Activated CD4-positive, alpha-beta memory T cell treated with anti-CD3 and anti-CD28 coated beads, Interleukin-2, amount 10 ng/mL, durations not matched to agents 7 days and 5 days (primary cell): ENCODE measurements at regions not wholly inside any gene's neighbourhood (a gene's known extent, or its start where the extent isn't known, plus 50 kb on each side); places are given as distances from the start of the nearest gene placed in this dataset.

Source experiments
- CTCF ChIA-PET: fragments of 350-600 bp; sonication (Branson Sonifier 250); formaldehyde crosslinking; loops from one replicate; lab custom pipeline; 2021; ENCODE audit warnings: antibody characterized with exemption, inconsistent platforms; lab: Charles Lee
- POLR2A ChIA-PET: fragments of 350-600 bp; sonication (Branson Sonifier 250); formaldehyde crosslinking; loops from one replicate; lab custom pipeline; 2021; ENCODE audit warnings: antibody characterized with exemption; lab: Charles Lee
- DNase-seq: peaks from one replicate; pipeline ENCODE4 v3.0.0-alpha.2; 2020
- H3K27ac Mint-ChIP-seq: one replicate; pipeline ENCODE4 v1.8.0; 2021; ENCODE audit warnings: mild to moderate bottlenecking, mixed read lengths
- H3K27me3 Mint-ChIP-seq: one replicate; pipeline ENCODE4 v1.8.0; 2021; ENCODE audit warnings: mixed read lengths
- H3K36me3 Mint-ChIP-seq: one replicate; pipeline ENCODE4 v1.8.0; 2021; ENCODE audit warnings: low read depth, mixed read lengths
- H3K4me1 Mint-ChIP-seq: one replicate; pipeline ENCODE4 v1.8.0; 2021; ENCODE audit warnings: mixed read lengths
- H3K4me3 Mint-ChIP-seq: one replicate; pipeline ENCODE4 v1.8.0; 2021; ENCODE audit warnings: mild to moderate bottlenecking, mixed read lengths
- H3K9me3 Mint-ChIP-seq: one replicate; pipeline ENCODE4 v1.8.0; 2021; ENCODE audit warnings: mixed read lengths

DNA sequence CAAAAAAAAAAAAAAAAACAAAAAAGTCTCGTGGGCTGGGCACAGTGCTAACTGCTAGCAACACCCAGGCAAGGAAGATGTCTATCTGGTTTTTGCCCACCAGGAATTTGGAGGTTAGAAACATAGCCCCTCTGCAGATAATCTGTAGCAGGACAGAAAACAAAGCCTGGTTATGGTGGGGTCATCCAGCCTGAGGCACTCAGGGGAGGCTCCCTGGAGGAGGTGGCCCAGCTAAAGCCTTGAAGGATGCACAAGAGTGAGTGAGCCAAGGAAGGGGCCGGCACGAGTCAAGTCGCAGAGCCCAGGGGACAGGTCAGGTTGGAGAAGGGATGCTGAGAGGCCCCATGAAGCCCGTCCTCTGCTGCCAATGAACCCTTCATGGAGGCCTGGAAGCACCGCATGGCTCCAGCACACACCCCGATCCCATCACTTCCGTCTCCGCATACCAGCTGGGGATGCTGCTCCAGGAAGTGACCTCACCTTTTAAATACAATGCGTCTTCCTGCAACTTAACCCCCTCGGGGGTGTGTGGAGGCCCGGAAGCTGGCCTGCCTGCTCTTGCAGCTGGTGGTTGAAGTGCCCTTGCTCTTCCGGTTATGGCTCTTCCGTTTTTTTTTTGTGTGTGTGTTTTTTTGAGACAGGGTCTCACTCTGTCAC is 86.5 kb downstream of the ENGASE start:
- ChIA-PET CTCF (interaction anchor here (0.6 to 1.1 kb wide), 2 partner anchors 74 to 585 kb away, joined by 3 read pairs; no protein-coding TSS in a partner anchor), POLR2A (no interaction called here)
- Mint-ChIP-seq H3K27me3 (no peaks in the 10 kb centered on the region), H3K4me1 (peaks cover 11% of the 10 kb centered on the region), H3K9me3 (no peaks in the 10 kb centered on the region), H3K27ac (peak overlapping the region; percentile 56), H3K36me3 (no peaks in the 10 kb centered on the region), H3K4me3 (no peak overlapping the region)
- peak; percentile 60 for DNase-seq

- Mint-ChIP-seq H3K4me3 (no peak overlapping the region), H3K27ac (no peak overlapping the region), H3K27me3 (no peaks in the 10 kb centered on the region), H3K9me3 (no peaks in the 10 kb centered on the region), H3K36me3 (no peaks in the 10 kb centered on the region), H3K4me1 (peaks cover 11% of the 10 kb centered on the region)
- POLR2A ChIA-PET = no interaction called here
- no peak for DNase-seq
- CTCF ChIA-PET = interaction anchor here (0.9 kb wide), 1 partner anchor 549 kb away, joined by 3 read pairs; no protein-coding TSS in a partner anchor
Measured at GRCh38 chr17:79159926-79160325, 85.3 kb downstream of the ENGASE start.

- H3K27me3 Mint-ChIP-seq = no peaks in the 10 kb centered on the region
- CTCF ChIA-PET = no interaction called here
- H3K27ac Mint-ChIP-seq = no peak overlapping the region
- H3K9me3 Mint-ChIP-seq = no peaks in the 10 kb centered on the region
- peaks cover 11% of the 10 kb centered on the region for H3K4me1 Mint-ChIP-seq
- DNase-seq = no peak
- no peak overlapping the region for H3K4me3 Mint-ChIP-seq
- H3K36me3 Mint-ChIP-seq = no peaks in the 10 kb centered on the region
- POLR2A ChIA-PET = no interaction called here
Measured at GRCh38 chr17:79159471-79159870, 84.8 kb downstream of the ENGASE start.

DNA sequence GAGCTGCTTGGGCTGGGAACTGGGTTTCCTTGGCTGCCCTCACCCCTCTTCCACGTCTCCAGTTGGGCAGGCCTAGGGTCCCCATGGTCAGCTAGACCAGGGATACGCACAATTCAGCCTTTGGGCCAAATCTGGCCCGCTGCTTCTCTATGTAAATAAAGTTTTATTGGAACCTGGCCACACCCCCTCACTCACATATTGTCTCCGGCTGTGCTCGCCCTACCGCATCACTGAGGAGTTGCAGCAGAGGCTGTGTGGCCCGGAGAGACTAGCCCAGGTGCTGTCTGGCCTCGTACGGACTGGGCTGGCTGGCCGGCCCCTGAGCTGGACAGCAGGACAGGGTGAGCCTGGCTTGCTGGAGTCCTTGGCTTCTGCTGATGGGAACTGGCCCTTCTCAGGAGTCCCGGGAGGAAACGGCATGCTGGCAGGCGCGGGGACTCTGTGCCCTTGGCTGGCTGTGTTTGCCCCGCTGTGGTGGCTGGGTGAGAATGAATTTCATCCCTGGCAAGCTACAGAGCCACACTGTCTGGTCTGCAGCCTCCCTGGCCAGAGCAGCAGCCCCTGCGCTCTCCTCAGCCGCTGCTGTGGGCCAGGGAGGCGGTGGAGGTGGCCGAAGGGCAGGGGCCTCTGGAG is 82.0 kb downstream of the ENGASE start:
- H3K36me3 Mint-ChIP-seq = no peaks in the 10 kb centered on the region
- CTCF ChIA-PET = no interaction called here
- no peak overlapping the region for H3K4me3 Mint-ChIP-seq
- no peak overlapping the region for H3K27ac Mint-ChIP-seq
- no peaks in the 10 kb centered on the region for H3K27me3 Mint-ChIP-seq
- DNase-seq = no peak
- POLR2A ChIA-PET = no interaction called here
- peaks cover 7% of the 10 kb centered on the region for H3K4me1 Mint-ChIP-seq
- no peaks in the 10 kb centered on the region for H3K9me3 Mint-ChIP-seq

DNA sequence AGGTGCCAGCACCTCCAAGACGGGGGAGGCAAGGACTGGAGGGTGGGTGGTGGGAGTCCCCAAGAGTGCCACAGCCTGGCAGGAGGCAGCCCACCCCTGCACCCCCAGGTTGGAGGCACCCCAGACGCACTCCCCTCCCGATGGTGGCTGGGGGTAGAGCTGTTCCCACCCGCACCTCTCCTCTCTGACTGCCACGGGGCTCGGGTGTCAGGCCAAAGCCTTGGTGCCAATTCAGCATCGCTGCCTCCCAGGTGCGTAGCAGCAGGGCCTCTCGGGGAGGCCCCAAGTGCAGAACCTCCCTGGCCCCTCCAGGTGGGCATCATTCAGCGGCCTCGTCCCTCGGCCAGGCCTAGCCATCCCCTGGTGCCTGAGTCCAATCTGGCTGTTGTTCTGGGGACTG is 81.1 kb downstream of the ENGASE start:
- H3K27me3 Mint-ChIP-seq = no peaks in the 10 kb centered on the region
- no peak overlapping the region for H3K4me3 Mint-ChIP-seq
- no peaks in the 10 kb centered on the region for H3K36me3 Mint-ChIP-seq
- POLR2A ChIA-PET = no interaction called here
- H3K9me3 Mint-ChIP-seq = no peaks in the 10 kb centered on the region
- CTCF ChIA-PET = no interaction called here
- H3K4me1 Mint-ChIP-seq = no peaks in the 10 kb centered on the region
- H3K27ac Mint-ChIP-seq = no peak overlapping the region
- no peak for DNase-seq

- no peaks in the 10 kb centered on the region for H3K27me3 Mint-ChIP-seq
- H3K27ac Mint-ChIP-seq = no peak overlapping the region
- ChIA-PET CTCF (no interaction called here), POLR2A (no interaction called here)
- no peaks in the 10 kb centered on the region for H3K4me1 Mint-ChIP-seq
- no peak overlapping the region for H3K4me3 Mint-ChIP-seq
- DNase-seq = no peak
- H3K36me3 Mint-ChIP-seq = no peaks in the 10 kb centered on the region
- H3K9me3 Mint-ChIP-seq = no peaks in the 10 kb centered on the region
Measured at GRCh38 chr17:79154951-79155585, 80.4 kb downstream of the ENGASE start.

DNA sequence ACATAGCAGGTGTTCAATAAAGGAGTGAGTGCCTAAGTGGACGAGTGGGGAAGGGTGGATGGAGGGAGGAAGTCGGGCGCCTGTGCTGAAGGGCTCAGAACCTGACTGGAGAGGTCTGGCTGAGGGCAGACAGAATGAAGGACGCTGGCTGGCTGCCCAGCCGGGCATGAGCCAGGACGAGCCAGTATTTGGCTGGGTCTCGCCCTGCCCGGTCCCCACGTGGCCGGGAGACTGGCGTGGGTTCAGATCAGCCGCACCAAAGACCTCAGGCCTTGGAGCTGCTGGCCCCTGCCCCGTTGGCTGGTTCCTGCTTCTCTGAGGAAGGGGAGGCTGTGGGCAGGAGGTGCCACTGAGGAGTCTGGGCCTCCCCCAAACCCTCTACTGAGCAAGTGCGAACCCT is 79.8 kb downstream of the ENGASE start:
- DNase-seq = no peak
- H3K4me1 Mint-ChIP-seq = no peaks in the 10 kb centered on the region
- ChIA-PET CTCF (no interaction called here), POLR2A (no interaction called here)
- no peaks in the 10 kb centered on the region for H3K36me3 Mint-ChIP-seq
- no peaks in the 10 kb centered on the region for H3K9me3 Mint-ChIP-seq
- H3K27ac Mint-ChIP-seq = no peak overlapping the region
- H3K4me3 Mint-ChIP-seq = no peak overlapping the region
- H3K27me3 Mint-ChIP-seq = no peaks in the 10 kb centered on the region

GRCh38 chr17:79153367-79154130 is 78.9 kb downstream of the ENGASE start:
- no peaks in the 10 kb centered on the region for H3K27me3 Mint-ChIP-seq
- H3K9me3 Mint-ChIP-seq = no peaks in the 10 kb centered on the region
- H3K4me3 Mint-ChIP-seq = no peak overlapping the region
- H3K36me3 Mint-ChIP-seq = no peaks in the 10 kb centered on the region
- ChIA-PET POLR2A (no interaction called here), CTCF (no interaction called here)
- no peak overlapping the region for H3K27ac Mint-ChIP-seq
- H3K4me1 Mint-ChIP-seq = no peaks in the 10 kb centered on the region
- DNase-seq = no peak

GRCh38 chr17:79152636-79153035 is 78.0 kb downstream of the ENGASE start:
- ChIA-PET CTCF (no interaction called here), POLR2A (no interaction called here)
- no peak for DNase-seq
- Mint-ChIP-seq H3K4me3 (no peak overlapping the region), H3K27ac (no peak overlapping the region), H3K36me3 (no peaks in the 10 kb centered on the region), H3K4me1 (no peaks in the 10 kb centered on the region), H3K27me3 (no peaks in the 10 kb centered on the region), H3K9me3 (no peaks in the 10 kb centered on the region)

GRCh38 chr17:79152110-79152509 is 77.5 kb downstream of the ENGASE start:
- Mint-ChIP-seq H3K27ac (no peak overlapping the region), H3K4me3 (no peak overlapping the region), H3K27me3 (no peaks in the 10 kb centered on the region), H3K36me3 (no peaks in the 10 kb centered on the region), H3K4me1 (no peaks in the 10 kb centered on the region), H3K9me3 (no peaks in the 10 kb centered on the region)
- CTCF ChIA-PET = no interaction called here
- POLR2A ChIA-PET = no interaction called here
- no peak for DNase-seq

DNA sequence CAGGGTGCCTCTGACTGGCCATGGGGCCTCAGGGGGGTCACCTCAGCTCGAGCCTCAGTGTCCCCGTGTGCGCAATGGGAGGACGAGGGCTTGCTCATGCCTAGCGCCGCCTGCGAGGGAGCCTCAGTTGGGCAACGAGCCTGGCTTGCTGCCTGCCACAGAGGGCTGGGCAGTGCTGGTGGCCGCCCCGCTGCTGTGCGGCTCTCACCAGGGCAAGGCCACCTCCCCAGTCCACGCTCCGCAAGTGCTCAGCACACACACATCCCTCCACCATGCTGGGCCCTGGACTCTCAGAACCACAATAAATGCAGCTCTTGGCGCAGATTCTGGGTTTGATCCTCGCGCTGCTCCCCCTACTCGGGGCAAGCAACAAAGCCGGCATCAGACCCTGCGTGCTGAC is 76.2 kb downstream of the ENGASE start:
- Mint-ChIP-seq H3K4me1 (no peaks in the 10 kb centered on the region), H3K9me3 (no peaks in the 10 kb centered on the region), H3K4me3 (no peak overlapping the region), H3K27ac (no peak overlapping the region), H3K27me3 (no peaks in the 10 kb centered on the region), H3K36me3 (no peaks in the 10 kb centered on the region)
- no peak for DNase-seq
- ChIA-PET POLR2A (no interaction called here), CTCF (no interaction called here)

DNA sequence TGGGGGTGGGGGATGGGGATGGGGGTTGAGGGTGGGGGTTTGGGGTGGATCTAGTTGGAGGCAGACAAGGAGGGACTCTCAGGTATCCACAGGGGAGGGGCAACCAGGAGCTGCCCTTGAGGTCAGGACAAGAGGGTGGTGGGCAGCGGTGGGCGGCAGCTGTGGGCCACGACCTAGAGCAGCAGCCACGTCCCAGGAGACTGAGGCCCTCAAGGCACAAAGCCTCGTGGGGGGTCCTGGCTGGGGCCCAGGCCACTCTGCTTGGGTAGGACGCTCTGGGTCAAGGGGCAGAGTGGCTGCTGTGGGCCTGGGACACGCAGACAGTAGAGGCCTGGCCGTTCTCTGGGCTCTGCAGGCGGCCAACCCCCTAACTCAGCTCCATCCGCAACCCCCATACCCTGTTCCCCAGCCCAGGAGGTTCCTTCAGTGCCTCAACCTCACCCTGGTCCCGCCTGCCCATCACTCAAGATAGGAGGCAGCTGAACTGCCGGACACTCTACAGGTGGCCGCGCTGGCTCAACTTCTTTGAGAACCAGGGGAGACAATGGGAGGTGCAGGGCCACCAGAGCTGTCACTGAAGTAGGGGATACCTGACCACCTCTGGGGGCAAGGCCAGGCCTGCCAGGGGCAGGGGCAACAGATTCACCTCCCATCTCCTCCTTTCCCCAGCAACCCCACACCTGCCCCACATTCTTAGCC is 75.6 kb downstream of the ENGASE start:
- ChIA-PET CTCF (no interaction called here), POLR2A (no interaction called here)
- H3K4me3 Mint-ChIP-seq = no peak overlapping the region
- no peaks in the 10 kb centered on the region for H3K4me1 Mint-ChIP-seq
- no peaks in the 10 kb centered on the region for H3K36me3 Mint-ChIP-seq
- H3K9me3 Mint-ChIP-seq = no peaks in the 10 kb centered on the region
- DNase-seq = no peak
- H3K27me3 Mint-ChIP-seq = no peaks in the 10 kb centered on the region
- H3K27ac Mint-ChIP-seq = no peak overlapping the region

DNA sequence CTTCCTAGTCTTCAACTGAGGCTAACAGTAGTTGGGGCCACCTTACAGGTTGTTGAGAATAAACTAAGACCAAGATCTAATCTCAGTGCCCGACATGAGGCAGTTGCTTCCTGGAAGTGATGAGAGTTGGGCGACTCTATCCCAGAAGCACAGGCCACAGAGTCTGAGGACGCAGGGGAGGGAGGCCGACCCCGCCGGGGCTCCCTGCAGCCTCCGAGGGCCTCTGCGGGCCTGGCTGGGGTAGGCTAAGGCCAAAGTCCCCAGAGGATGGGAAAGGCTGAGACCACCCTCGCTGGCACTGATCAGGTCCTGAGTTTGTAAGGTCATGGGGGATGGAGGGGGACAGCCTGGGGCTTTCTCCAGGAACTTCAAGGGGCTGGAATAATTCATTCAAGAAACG is 74.0 kb downstream of the ENGASE start:
- Mint-ChIP-seq H3K36me3 (no peaks in the 10 kb centered on the region), H3K4me3 (no peak overlapping the region), H3K27ac (no peak overlapping the region), H3K27me3 (no peaks in the 10 kb centered on the region), H3K4me1 (no peaks in the 10 kb centered on the region), H3K9me3 (no peaks in the 10 kb centered on the region)
- CTCF ChIA-PET = no interaction called here
- DNase-seq = no peak
- POLR2A ChIA-PET = no interaction called here
